PC-3 (cell line): ENCODE measurements at regions not wholly inside any gene's neighbourhood (a gene's known extent, or its start where the extent isn't known, plus 50 kb on each side); places are given as distances from the start of the nearest gene placed in this dataset.

Source experiments
- ATAC-seq: fragments of 200-7000 bp; cut with Tn5 transposase; 2 replicates; pipeline ENCODE4 v1.9.1; 2020; ENCODE audit warnings: mild to moderate bottlenecking, moderate library complexity
- BruUV-seq: library from RNA; stranded (reverse); fragments of 400-500 nt; replicated peaks from 2 replicates; lab custom pipeline; 2021; lab: Mats Ljungman, UMichigan
- CTCF ChIA-PET: fragments of 300-600 bp; sonication (Branson Sonifier 250); formaldehyde crosslinking; loops from one replicate; lab custom pipeline; 2022; ENCODE audit warnings: antibody characterized with exemption; lab: Charles Lee
- POLR2A ChIA-PET: fragments of 300-600 bp; sonication (Branson Sonifier 250); formaldehyde crosslinking; loops from one replicate; lab custom pipeline; 2022; ENCODE audit warnings: antibody characterized with exemption; ENCODE audit not compliant: unreplicated experiment; lab: Charles Lee
- DNase-seq: peaks from one replicate; pipeline ENCODE4 v3.0.0-alpha.2; 2015
- H2AFZ ChIP-seq: fragments of 300-600 bp; sonication (generic); 2 replicates; pipeline ENCODE4 v1.6.0; 2016; ENCODE audit warnings: antibody characterized with exemption, low read length
- H3F3A ChIP-seq: fragments of 300-600 bp; sonication (generic); one replicate; pipeline ENCODE4 v1.6.0; 2017; ENCODE audit warnings: antibody characterized with exemption, low read length, control low read depth, mild to moderate bottlenecking; ENCODE audit not compliant: unreplicated experiment
- H3K27ac ChIP-seq: fragments of 300-600 bp; sonication (generic); 2 replicates; pipeline ENCODE4 v1.5.1; 2016; ENCODE audit warnings: mild to moderate bottlenecking, low read length
- H3K27me3 ChIP-seq: fragments of 300-600 bp; sonication (generic); 2 replicates; pipeline ENCODE4 v1.6.1; 2016; ENCODE audit warnings: low read length, mixed read lengths
- H3K36me3 ChIP-seq: fragments of 300-600 bp; sonication (generic); 2 replicates; pipeline ENCODE4 v1.6.1; 2016; ENCODE audit warnings: low read depth, mixed run types, low read length, mixed read lengths
- H3K4me1 ChIP-seq: fragments of 300-600 bp; sonication (generic); 2 replicates; pipeline ENCODE4 v1.5.1; 2016; ENCODE audit warnings: low read length; ENCODE audit not compliant: insufficient read depth
- H3K4me2 ChIP-seq: fragments of 300-600 bp; sonication (generic); 2 replicates; pipeline ENCODE4 v1.6.0; 2016; ENCODE audit warnings: low read length
- H3K4me3 ChIP-seq: fragments of 300-600 bp; sonication (generic); 2 replicates; pipeline ENCODE4 v1.5.1; 2016; ENCODE audit warnings: mild to moderate bottlenecking, low read length, mixed read lengths
- H3K79me2 ChIP-seq: fragments of 300-600 bp; sonication (generic); 2 replicates; pipeline ENCODE4 v1.6.1; 2017; ENCODE audit warnings: low read length, mixed read lengths
- H3K9ac ChIP-seq: fragments of 300-600 bp; sonication (generic); 2 replicates; pipeline ENCODE4 v1.6.0; 2016; ENCODE audit warnings: mild to moderate bottlenecking, low read length
- H3K9me2 ChIP-seq: fragments of 300-600 bp; sonication (generic); replicated peaks from 2 replicates; pipeline ENCODE4 v1.6.1; 2016; ENCODE audit warnings: mixed run types, low read length, mixed read lengths
- H3K9me3 ChIP-seq: fragments of 300-600 bp; sonication (generic); 2 replicates; pipeline ENCODE4 v1.6.1; 2016; ENCODE audit warnings: low read length, mixed read lengths
- H4K20me1 ChIP-seq: fragments of 300-600 bp; sonication (generic); 2 replicates; pipeline ENCODE4 v1.6.1; 2016; ENCODE audit warnings: low read length, mixed read lengths
- EZH2 ChIP-seq: fragments of 300-600 bp; sonication (generic); IDR thresholded peaks from one replicate; pipeline ENCODE4 v1.6.1; 2017; ENCODE audit warnings: antibody characterized with exemption, mild to moderate bottlenecking, low read length; ENCODE audit not compliant: unreplicated experiment
- EZH2phosphoT487 ChIP-seq: fragments of 300-600 bp; sonication (generic); IDR thresholded peaks from 2 replicates; pipeline ENCODE4 v1.6.1; 2018; ENCODE audit warnings: mild to moderate bottlenecking, antibody characterized with exemption, low read length, borderline replicate concordance
- intact Hi-C: fragments of 100-400 bp; cut with micrococcal nuclease; formaldehyde crosslinking; loops from 2 replicates; pipeline ENCODE4 v1.9.0; 2023
- TF ChIP-seq, protein P1 (sequence below): fragments of 300-600 bp; sonication (generic); conservative IDR thresholded peaks from 2 replicates; pipeline ENCODE4 v1.5.1; 2017; ENCODE audit warnings: antibody characterized with exemption, low read depth, mild to moderate bottlenecking, low read length

DNA sequence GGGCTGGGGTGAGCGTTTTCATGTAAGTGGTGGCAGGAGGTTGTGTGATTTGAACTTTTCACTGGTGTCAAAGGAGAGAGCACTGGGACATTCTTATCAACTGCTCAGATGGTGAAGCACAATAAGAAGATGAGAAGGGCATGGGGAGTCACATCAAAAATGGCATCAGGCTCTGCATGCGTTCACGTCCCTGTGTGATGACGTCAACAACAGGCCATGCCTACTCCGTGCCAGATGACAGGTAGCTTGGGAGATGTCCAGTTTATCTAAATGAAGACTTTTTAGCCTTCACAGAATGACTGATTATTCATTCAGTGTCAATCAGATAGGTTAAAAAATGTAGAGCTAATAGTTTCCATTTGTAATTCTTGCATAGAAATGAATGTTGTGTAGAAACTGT lies 264.3 kb upstream of the POM121L12 start:
- H3K9ac ChIP-seq: no peak overlapping the region
- POLR2A ChIA-PET: no interaction called here
- no peak overlapping the region for H3K27ac ChIP-seq
- no peaks in the 10 kb centered on the region for H3K9me3 ChIP-seq
- H3K4me1 ChIP-seq: no peaks in the 10 kb centered on the region
- no peak overlapping the region for H3K4me3 ChIP-seq
- H3K4me2 ChIP-seq: no peak overlapping the region
- H4K20me1 ChIP-seq: no peaks in the 10 kb centered on the region
- H2AFZ ChIP-seq: no peak overlapping the region
- no peaks in the 10 kb centered on the region for H3K79me2 ChIP-seq
- CTCF ChIA-PET: no interaction called here
- ATAC-seq (no peak), DNase-seq (no peak)
- H3K27me3 ChIP-seq: no peaks in the 10 kb centered on the region
- TF ChIP-seq, protein P1, sequence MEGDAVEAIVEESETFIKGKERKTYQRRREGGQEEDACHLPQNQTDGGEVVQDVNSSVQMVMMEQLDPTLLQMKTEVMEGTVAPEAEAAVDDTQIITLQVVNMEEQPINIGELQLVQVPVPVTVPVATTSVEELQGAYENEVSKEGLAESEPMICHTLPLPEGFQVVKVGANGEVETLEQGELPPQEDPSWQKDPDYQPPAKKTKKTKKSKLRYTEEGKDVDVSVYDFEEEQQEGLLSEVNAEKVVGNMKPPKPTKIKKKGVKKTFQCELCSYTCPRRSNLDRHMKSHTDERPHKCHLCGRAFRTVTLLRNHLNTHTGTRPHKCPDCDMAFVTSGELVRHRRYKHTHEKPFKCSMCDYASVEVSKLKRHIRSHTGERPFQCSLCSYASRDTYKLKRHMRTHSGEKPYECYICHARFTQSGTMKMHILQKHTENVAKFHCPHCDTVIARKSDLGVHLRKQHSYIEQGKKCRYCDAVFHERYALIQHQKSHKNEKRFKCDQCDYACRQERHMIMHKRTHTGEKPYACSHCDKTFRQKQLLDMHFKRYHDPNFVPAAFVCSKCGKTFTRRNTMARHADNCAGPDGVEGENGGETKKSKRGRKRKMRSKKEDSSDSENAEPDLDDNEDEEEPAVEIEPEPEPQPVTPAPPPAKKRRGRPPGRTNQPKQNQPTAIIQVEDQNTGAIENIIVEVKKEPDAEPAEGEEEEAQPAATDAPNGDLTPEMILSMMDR: no peak
- TF ChIP-seq EZH2phosphoT487: no peak
- no peak for TF ChIP-seq EZH2
- no peaks in the 10 kb centered on the region for H3K36me3 ChIP-seq
- no peaks in the 10 kb centered on the region for H3K9me2 ChIP-seq
- intact Hi-C loops: no loop called here
- H3F3A ChIP-seq: no peaks in the 10 kb centered on the region
- BruUV-seq: no TSS peak

DNA sequence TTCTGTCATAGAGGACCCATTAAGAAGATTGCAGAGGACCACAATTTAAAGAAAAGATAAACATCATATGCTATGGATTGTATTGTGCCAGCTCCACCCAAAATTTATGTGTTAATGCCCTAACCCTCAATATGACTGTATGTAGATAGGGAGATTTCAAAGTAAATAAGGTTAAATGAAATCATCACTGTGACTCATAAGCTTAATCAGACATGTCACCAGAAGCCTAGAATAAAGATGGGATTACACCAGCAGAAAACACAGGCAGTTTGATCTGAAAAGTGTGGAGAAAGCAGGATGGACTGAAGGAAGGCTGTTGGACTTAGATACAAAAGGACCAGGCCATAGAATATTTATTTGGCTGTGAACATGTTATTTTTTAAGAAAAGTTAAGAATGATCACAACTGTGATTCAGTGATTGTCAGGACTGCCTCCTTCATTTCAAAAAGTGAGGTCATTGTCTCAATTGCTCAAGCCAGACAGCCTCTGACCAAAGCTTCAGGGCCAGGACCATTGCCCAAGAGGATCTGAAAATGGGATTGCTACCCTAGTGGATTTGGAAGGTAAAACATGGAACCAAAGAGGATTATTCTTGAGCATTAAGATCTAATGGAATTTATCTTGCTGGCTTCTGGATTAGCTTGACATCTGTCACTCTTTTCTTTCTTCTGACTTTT lies 270.8 kb upstream of the POM121L12 start:
- Histone ChIP-seq H3K27me3 (no peaks in the 10 kb centered on the region), H3K4me3 (no peak overlapping the region), H3K4me2 (no peak overlapping the region), H3K9me3 (no peaks in the 10 kb centered on the region), H3K27ac (no peak overlapping the region), H3F3A (no peaks in the 10 kb centered on the region), H3K4me1 (no peaks in the 10 kb centered on the region), H4K20me1 (no peaks in the 10 kb centered on the region), H2AFZ (no peak overlapping the region), H3K79me2 (no peaks in the 10 kb centered on the region), H3K36me3 (no peaks in the 10 kb centered on the region), H3K9me2 (no peaks in the 10 kb centered on the region), H3K9ac (no peak overlapping the region)
- BruUV-seq: no TSS peak
- ATAC-seq (peak; percentile 54), DNase-seq (peak; percentile 29)
- no peak for TF ChIP-seq EZH2
- intact Hi-C loops: no loop called here
- POLR2A ChIA-PET: no interaction called here
- CTCF ChIA-PET: no interaction called here

DNA sequence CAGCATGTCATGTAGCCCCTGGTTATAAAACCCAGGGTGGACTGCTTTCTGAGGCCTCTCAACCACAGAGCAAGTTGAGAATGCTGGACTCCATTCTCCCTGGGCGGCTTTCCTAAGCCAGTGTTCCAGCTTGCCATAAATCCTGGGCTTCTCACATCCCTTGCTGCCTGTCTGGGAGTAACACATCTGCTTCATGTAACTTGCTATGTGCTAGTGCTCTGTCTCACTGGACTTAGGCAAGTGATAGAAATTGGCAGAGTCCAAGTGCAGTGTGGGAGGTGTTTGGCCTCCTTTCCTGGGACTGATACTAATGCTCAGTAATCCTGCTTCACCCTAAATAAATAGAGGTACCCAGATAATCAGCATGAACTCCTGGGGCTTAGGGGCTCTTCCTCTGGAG lies 277.1 kb upstream of the POM121L12 start:
- Histone ChIP-seq H3K9me3 (no peaks in the 10 kb centered on the region), H3K27me3 (no peaks in the 10 kb centered on the region), H3K9me2 (no peaks in the 10 kb centered on the region), H3K4me1 (no peaks in the 10 kb centered on the region), H4K20me1 (no peaks in the 10 kb centered on the region), H3K4me2 (no peak overlapping the region), H3K4me3 (no peak overlapping the region), H2AFZ (no peak overlapping the region), H3K36me3 (no peaks in the 10 kb centered on the region), H3K9ac (no peak overlapping the region), H3K79me2 (no peaks in the 10 kb centered on the region), H3K27ac (no peak overlapping the region), H3F3A (no peaks in the 10 kb centered on the region)
- DNase-seq (no peak), ATAC-seq (no peak)
- no TSS peak for BruUV-seq
- ChIA-PET CTCF (no interaction called here), POLR2A (no interaction called here)
- intact Hi-C loops: no loop called here
- TF ChIP-seq, protein P1: no peak
- TF ChIP-seq EZH2phosphoT487: no peak
- TF ChIP-seq EZH2: no peak
